ENCODE measurements at regions not wholly inside any gene's neighbourhood (a gene's known extent, or its start where the extent isn't known, plus 50 kb on each side); places are given as distances from the start of the nearest gene placed in this dataset.

GRCh38 chr9:104286799-104287198, 192.7 kb downstream of the SMC2 start:
- peak; percentile 50 for DNase-seq
- H3K4me3 ChIP-seq = no peak overlapping the region
- no peaks in the 10 kb centered on the region for H3K36me3 ChIP-seq
- H3K9me3 ChIP-seq = no peaks in the 10 kb centered on the region
- intact Hi-C loops (cut with DNase I) = no loop called here
- no peak overlapping the region for H3K9ac ChIP-seq (ENCODE audit: low read depth in 2 of 2, low read length in 2 of 2)
- peak overlapping the region; percentile 58 for H3K27ac ChIP-seq
- TF ChIP-seq CTCF (IDR thresholded peaks at IDR 0.05) = no peak
- H3K4me1 ChIP-seq = no peaks in the 10 kb centered on the region
- H3K27me3 ChIP-seq = no peaks in the 10 kb centered on the region

GRCh38 chr9:104287253-104287878, 193.3 kb downstream of the SMC2 start:
- TF ChIP-seq CTCF (IDR thresholded peaks at IDR 0.05) = no peak
- no peak for DNase-seq
- Histone ChIP-seq H3K27ac (peak overlapping the region; percentile 58), H3K27me3 (no peaks in the 10 kb centered on the region), H3K36me3 (no peaks in the 10 kb centered on the region), H3K9ac (ENCODE audit: low read depth in 2 of 2, low read length in 2 of 2) (no peak overlapping the region), H3K4me1 (no peaks in the 10 kb centered on the region), H3K9me3 (no peaks in the 10 kb centered on the region), H3K4me3 (no peak overlapping the region)
- intact Hi-C loops (cut with DNase I) = no loop called here

- no peaks in the 10 kb centered on the region for H3K9me3 ChIP-seq
- H3K9ac ChIP-seq (ENCODE audit: low read depth in 2 of 2, low read length in 2 of 2) = no peak overlapping the region
- TF ChIP-seq CTCF (IDR thresholded peaks at IDR 0.05) = no peak
- intact Hi-C loops (cut with DNase I) = no loop called here
- no peaks in the 10 kb centered on the region for H3K36me3 ChIP-seq
- DNase-seq = no peak
- H3K4me3 ChIP-seq = no peak overlapping the region
- no peaks in the 10 kb centered on the region for H3K4me1 ChIP-seq
- H3K27me3 ChIP-seq = no peaks in the 10 kb centered on the region
- H3K27ac ChIP-seq = no peak overlapping the region
Observed at GRCh38 chr9:104293877-104294276, 199.8 kb downstream of the SMC2 start.

- no peak for TF ChIP-seq CTCF (IDR thresholded peaks at IDR 0.05)
- Histone ChIP-seq H3K4me3 (no peak overlapping the region), H3K36me3 (no peaks in the 10 kb centered on the region), H3K9me3 (no peaks in the 10 kb centered on the region), H3K27me3 (no peaks in the 10 kb centered on the region), H3K4me1 (no peaks in the 10 kb centered on the region), H3K9ac (ENCODE audit: low read depth in 2 of 2, low read length in 2 of 2) (no peak overlapping the region), H3K27ac (no peak overlapping the region)
- DNase-seq = no peak
- intact Hi-C loops (cut with DNase I) = no loop called here
Observed at GRCh38 chr9:104300124-104300523, 203.9 kb upstream of the OR13F1 start.

GRCh38 chr9:104301755-104302154, 202.3 kb upstream of the OR13F1 start:
- H3K36me3 ChIP-seq = no peaks in the 10 kb centered on the region
- no peak overlapping the region for H3K4me3 ChIP-seq
- H3K27me3 ChIP-seq = no peaks in the 10 kb centered on the region
- no peak overlapping the region for H3K27ac ChIP-seq
- intact Hi-C loops (cut with DNase I) = no loop called here
- DNase-seq = no peak
- no peaks in the 10 kb centered on the region for H3K9me3 ChIP-seq
- H3K9ac ChIP-seq (ENCODE audit: low read depth in 2 of 2, low read length in 2 of 2) = no peak overlapping the region
- no peaks in the 10 kb centered on the region for H3K4me1 ChIP-seq
- no peak for TF ChIP-seq CTCF (IDR thresholded peaks at IDR 0.05)

Data from colonic mucosa (tissue), 4 donors.